ENCODE measurements at regions not wholly inside any gene's neighbourhood (a gene's known extent, or its start where the extent isn't known, plus 50 kb on each side); places are given as distances from the start of the nearest gene placed in this dataset.

- TF ChIP-seq CTCF (IDR thresholded peaks at IDR 0.05; ENCODE audit: insufficient read depth, low read depth, low read length) (no peak), EZH2 (IDR thresholded peaks at IDR 0.05; ENCODE audit: insufficient read depth, low read length) (no peak)
Measured at GRCh38 chr7:25788371-25788770, 363.6 kb upstream of the NFE2L3 start.

Measured in astrocyte (in vitro differentiated cells and primary cell).